Astrocyte of the spinal cord (primary cell): ENCODE measurements at regions not wholly inside any gene's neighbourhood (a gene's known extent, or its start where the extent isn't known, plus 50 kb on each side); places are given as distances from the start of the nearest gene placed in this dataset.

ENCODE experiments used
- DNase-seq: peaks from one replicate; pipeline ENCODE4 v3.0.0; 2011; ENCODE audit warnings: low read depth, low spot score
- H3K4me3 ChIP-seq: 2 replicates; pipeline ENCODE4 v1.5.1; 2011; ENCODE audit warnings: low read depth, mild to moderate bottlenecking, low read length, moderate library complexity
- CTCF ChIP-seq: IDR thresholded peaks from 2 replicates; pipeline ENCODE4 v1.5.1; 2012; ENCODE audit warnings: low read depth, mild to moderate bottlenecking, low read length, inconsistent platforms
- in situ Hi-C: cut with HindIII; loops from 2 replicates; pipeline ENCODE4 v1.10.0; 2017; ENCODE audit warnings: low sequenced_read_pairs

- H3K4me3 ChIP-seq = no peak overlapping the region
- peak; percentile 75 for TF ChIP-seq CTCF
- in situ Hi-C loops = no loop called here
- peak; percentile 74 for DNase-seq
Measured at GRCh38 chr9:71249729-71250317, 128.4 kb upstream of the TRPM3 start.

- no peak for DNase-seq
- in situ Hi-C loops = no loop called here
- no peak for TF ChIP-seq CTCF
- no peak overlapping the region for H3K4me3 ChIP-seq
Measured at GRCh38 chr9:71245651-71246050, 124.2 kb upstream of the TRPM3 start.

GRCh38 chr9:71243951-71244350 is 122.5 kb upstream of the TRPM3 start:
- in situ Hi-C loops = no loop called here
- no peak for DNase-seq
- H3K4me3 ChIP-seq = no peak overlapping the region

GRCh38 chr9:71242081-71242480 is 120.7 kb upstream of the TRPM3 start:
- no peak for DNase-seq
- in situ Hi-C loops = no loop called here
- H3K4me3 ChIP-seq = no peak overlapping the region
- TF ChIP-seq CTCF = no peak

More at GRCh38 chr9:71243951-71244350, 122.5 kb upstream of the TRPM3 start:
- no peak for TF ChIP-seq CTCF

GRCh38 chr9:71237051-71237450 is 115.6 kb upstream of the TRPM3 start:
- in situ Hi-C loops = no loop called here
- DNase-seq = no peak

GRCh38 chr9:71233646-71234045 is 112.2 kb upstream of the TRPM3 start:
- no peak overlapping the region for H3K4me3 ChIP-seq
- in situ Hi-C loops = no loop called here
- no peak for DNase-seq
- TF ChIP-seq CTCF = no peak

More at GRCh38 chr9:71237051-71237450, 115.6 kb upstream of the TRPM3 start:
- no peak for TF ChIP-seq CTCF
- no peak overlapping the region for H3K4me3 ChIP-seq

- in situ Hi-C loops = no loop called here
- no peak for DNase-seq
- no peak overlapping the region for H3K4me3 ChIP-seq
- no peak for TF ChIP-seq CTCF
Measured at GRCh38 chr9:71223953-71224538, 102.6 kb upstream of the TRPM3 start.
